ENCODE measurements at regions not wholly inside any gene's neighbourhood (a gene's known extent, or its start where the extent isn't known, plus 50 kb on each side); places are given as distances from the start of the nearest gene placed in this dataset.

DNA sequence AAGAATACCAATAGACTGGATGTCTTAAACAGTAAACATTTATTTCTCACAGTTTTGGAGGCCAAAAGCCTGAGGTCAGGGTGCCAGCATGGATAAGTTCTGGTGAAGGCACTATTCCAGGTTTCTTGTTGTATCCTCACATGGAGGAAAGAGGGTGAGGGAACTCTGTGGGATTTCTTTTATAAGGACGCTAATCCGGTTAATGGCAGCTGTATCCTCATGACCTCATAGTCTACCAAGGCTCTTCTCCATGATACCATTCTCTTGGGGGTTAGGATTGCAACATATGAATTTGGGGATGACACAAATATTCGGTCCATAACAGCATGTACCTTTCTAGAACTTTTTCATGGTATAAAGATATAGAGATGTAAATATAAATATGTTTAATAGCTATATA lies 412.0 kb downstream of the LMO7 start:
- POLR2A ChIA-PET: no interaction called here
- peaks cover 0 to 2% of the 10 kb centered on the region in 2 experiments for H3K27me3 ChIP-seq (ENCODE audit: control insufficient read depth in 2 of 2, insufficient read depth in 2 of 2, low read length in 2 of 2)
- no peak for FAIRE-seq
- H4K20me1 ChIP-seq (replicated peaks; ENCODE audit: control insufficient read depth, extremely low read depth, insufficient read depth, low read length): no peaks in the 10 kb centered on the region
- H3K79me2 ChIP-seq (ENCODE audit: control insufficient read depth, insufficient read depth, low read length): no peaks in the 10 kb centered on the region
- no peaks in the 10 kb centered on the region for H3K9me3 ChIP-seq (replicated peaks; ENCODE audit: control insufficient read depth, insufficient read depth, low read length)
- TF ChIP-seq POLR2AphosphoS5 (IDR thresholded peaks at IDR 0.05; ENCODE audit: insufficient read depth, low read depth, low read length): no peak
- TF ChIP-seq GATA2 (IDR thresholded peaks at IDR 0.05; ENCODE audit: insufficient read depth, insufficient read length, low read depth, low read length): no peak
- no peak for TF ChIP-seq POLR2A (IDR thresholded peaks at IDR 0.05; ENCODE audit: low read depth, low read length)
- TF ChIP-seq EZH2 (IDR thresholded peaks at IDR 0.05; ENCODE audit: borderline replicate concordance, low read depth, low read length, severe bottlenecking): no peak
- no peak for TF ChIP-seq MYC (IDR thresholded peaks at IDR 0.05; ENCODE audit: low read depth, low read length)
- TF ChIP-seq, protein P1, sequence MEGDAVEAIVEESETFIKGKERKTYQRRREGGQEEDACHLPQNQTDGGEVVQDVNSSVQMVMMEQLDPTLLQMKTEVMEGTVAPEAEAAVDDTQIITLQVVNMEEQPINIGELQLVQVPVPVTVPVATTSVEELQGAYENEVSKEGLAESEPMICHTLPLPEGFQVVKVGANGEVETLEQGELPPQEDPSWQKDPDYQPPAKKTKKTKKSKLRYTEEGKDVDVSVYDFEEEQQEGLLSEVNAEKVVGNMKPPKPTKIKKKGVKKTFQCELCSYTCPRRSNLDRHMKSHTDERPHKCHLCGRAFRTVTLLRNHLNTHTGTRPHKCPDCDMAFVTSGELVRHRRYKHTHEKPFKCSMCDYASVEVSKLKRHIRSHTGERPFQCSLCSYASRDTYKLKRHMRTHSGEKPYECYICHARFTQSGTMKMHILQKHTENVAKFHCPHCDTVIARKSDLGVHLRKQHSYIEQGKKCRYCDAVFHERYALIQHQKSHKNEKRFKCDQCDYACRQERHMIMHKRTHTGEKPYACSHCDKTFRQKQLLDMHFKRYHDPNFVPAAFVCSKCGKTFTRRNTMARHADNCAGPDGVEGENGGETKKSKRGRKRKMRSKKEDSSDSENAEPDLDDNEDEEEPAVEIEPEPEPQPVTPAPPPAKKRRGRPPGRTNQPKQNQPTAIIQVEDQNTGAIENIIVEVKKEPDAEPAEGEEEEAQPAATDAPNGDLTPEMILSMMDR (IDR thresholded peaks at IDR 0.05; ENCODE audit: extremely low read depth in 1 of 2, insufficient read depth in 1 of 2, low read depth in 1 of 2, low read length in 2 of 2): no peak
- TF ChIP-seq, protein P2, sequence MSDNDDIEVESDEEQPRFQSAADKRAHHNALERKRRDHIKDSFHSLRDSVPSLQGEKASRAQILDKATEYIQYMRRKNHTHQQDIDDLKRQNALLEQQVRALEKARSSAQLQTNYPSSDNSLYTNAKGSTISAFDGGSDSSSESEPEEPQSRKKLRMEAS (IDR thresholded peaks at IDR 0.05; ENCODE audit: insufficient read depth, insufficient read length): no peak
- H3K4me3 ChIP-seq (replicated peaks in 1 of 3; ENCODE audit: insufficient read depth in 1 of 3, low read depth in 1 of 3, low read length in 3 of 3): no peak overlapping the region
- no peak overlapping the region for H2AFZ ChIP-seq (ENCODE audit: low read depth, low read length)
- dilution Hi-C loops (cut with MboI; ENCODE audit: extremely low pct_ligation_motif_present, low sequenced_read_pairs) (no loop called here), intact Hi-C loops (cut with micrococcal nuclease) (no loop called here)
- DNase-seq (ENCODE audit: low read depth, low spot score): no peak
- H3K9ac ChIP-seq (replicated peaks; ENCODE audit: extremely low read depth, insufficient read depth, low read length): no peak overlapping the region
- no peak overlapping the region for H3K27ac ChIP-seq (ENCODE audit: insufficient read depth, low read depth, low read length)
- H3K4me2 ChIP-seq (ENCODE audit: insufficient read depth, low read length): no peak overlapping the region
- no peaks in the 10 kb centered on the region for H3K9me1 ChIP-seq (replicated peaks; ENCODE audit: control insufficient read depth, extremely low read depth, insufficient read depth, low read length)
- no peaks in the 10 kb centered on the region for H3K36me3 ChIP-seq (ENCODE audit: control insufficient read depth in 2 of 2, extremely low read depth in 1 of 2, insufficient read depth in 2 of 2, low read length in 2 of 2)
- no TSS peak for BruUV-seq (replicated peaks)
- CTCF ChIA-PET: no interaction called here
- H3K4me1 ChIP-seq (ENCODE audit: control insufficient read depth, extremely low read depth, insufficient read depth, low read length): no peaks in the 10 kb centered on the region

Measured in endothelial cell of umbilical vein (primary cell).